ENCODE measurements at regions not wholly inside any gene's neighbourhood (a gene's known extent, or its start where the extent isn't known, plus 50 kb on each side); places are given as distances from the start of the nearest gene placed in this dataset.

DNA sequence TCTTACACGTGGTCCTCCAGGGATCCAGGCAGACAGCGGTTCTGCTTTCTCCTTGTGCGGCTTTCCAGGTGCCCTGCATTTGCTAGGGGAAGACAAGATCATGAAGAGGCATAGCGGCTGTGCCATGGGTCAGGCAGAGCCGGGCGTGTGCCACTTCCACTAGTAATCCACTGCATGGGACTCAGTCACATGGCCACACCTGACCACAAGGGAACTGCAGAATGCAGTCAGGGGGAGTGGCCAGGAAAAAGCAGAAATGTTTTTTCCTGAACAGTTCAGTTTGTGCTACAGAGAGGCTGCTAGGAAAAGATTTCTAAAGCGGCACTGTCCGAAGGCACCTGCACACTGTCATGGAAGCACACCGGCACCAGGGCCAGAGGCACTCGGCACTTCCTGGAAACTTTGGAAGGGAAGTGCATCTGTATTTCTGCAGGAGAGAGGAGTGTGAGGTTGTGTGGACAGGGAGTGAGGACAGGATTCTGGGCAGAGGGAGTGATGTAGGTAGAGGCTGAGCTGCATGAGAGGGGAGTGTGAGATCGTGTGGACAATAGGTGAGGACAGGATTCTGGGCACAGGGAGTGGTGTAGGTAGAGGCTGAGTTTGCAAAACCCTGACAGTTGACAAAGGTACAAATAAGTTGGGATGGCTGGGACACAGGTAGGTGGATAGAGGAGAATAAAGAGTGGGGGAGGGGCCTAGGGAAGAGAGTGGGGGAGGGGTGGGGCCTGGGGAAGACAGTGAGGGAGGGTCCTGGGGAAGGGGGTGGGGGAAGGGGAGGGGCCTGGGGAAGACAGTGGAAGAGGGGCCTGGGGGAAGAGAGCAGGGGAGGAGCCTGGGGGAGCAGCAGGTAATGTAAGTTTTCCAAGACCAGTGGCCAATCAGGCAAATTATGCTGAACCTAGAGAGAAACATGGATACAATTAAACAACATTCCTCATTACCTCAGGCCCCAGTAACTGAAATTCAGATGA, 1436.3 kb downstream of the TBC1D22A start:
- no peak for DNase-seq

DNA sequence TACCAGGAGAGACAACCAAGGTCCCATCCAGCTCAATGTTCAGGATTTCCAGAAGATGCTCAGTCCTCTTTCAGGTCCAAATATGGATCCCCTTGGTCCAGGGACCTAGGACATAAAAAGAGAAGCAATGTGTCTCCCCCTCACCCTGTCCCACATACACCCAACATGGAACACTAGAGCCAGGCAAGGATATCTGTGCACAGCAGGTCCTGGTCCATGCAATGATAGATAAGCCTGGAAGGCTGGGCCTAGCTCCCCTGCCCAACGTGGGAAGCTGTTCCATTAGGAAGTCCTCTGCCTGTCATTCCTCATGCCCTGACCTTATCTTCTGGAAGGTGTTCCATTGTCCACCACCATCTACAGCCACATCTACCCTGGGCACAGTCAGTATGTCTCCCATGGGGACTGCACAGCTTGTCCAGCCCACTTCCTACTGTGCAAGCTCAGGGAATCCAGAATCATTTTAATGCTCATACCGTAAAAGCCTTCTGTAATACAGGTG, 1434.8 kb downstream of the TBC1D22A start:
- no peak for DNase-seq

DNA sequence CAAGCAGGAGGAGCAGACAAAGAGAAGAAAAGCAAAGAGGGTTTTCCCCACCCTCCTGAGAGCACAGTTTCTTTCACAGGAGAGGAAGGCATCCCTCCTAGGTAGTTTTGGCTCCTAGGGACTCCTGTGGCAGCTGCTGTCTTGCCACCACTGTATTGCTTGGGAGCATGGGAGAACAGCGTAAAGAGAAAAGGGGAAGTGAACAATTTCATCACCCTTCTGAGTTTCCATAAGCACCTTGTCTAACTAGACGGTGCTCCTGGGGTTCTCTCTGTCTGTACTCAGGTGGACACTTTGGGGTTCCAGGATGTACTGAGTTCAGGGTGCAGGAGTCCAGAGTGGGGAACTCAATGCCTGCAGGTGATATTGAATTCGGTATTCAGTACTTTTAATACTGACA, 1430.5 kb downstream of the TBC1D22A start:
- no peak for DNase-seq

DNA sequence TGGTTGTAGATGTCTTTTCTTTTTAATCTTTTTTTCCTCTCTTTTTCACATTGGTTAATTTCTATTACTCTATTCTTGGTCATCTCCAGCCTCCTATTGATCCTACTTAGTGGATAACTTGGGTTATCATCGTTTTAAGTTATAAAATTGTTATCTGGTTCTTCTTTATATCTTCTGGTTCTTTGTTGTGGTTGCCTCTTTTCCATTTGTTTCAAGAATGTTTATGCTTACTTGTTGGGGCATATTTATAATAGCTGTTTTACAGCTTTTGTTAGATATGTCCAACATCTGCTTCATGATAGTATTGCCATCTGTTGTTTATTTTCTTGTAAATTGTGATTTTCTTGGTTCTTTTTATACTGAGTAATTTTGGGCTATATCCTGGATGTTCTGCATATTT, 1429.6 kb downstream of the TBC1D22A start:
- no peak for DNase-seq

DNA sequence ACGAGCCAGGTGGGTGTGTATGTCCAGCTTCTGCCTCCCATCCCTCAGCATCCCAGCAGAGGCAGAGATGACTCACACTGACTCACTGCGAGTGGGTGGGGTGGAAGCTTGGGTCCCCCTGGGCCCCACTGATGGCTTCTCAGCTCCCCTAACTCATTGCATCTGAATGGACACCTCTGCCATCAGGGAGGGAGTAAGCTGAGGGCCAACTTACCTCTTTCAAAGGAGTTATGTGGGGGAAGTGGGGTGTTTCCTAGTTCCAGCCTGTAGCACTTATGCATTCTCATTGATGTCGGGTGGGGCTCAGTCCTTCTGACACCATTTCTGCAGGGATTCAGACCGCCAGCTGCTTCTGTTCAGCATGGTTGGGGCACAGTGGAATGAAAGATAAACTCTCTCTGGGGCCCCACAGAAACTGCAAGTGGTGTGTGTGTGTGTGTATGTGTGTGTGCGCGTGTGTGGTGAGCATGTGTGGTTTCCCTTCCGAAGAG, 1425.8 kb downstream of the TBC1D22A start:
- no peak for DNase-seq

DNA sequence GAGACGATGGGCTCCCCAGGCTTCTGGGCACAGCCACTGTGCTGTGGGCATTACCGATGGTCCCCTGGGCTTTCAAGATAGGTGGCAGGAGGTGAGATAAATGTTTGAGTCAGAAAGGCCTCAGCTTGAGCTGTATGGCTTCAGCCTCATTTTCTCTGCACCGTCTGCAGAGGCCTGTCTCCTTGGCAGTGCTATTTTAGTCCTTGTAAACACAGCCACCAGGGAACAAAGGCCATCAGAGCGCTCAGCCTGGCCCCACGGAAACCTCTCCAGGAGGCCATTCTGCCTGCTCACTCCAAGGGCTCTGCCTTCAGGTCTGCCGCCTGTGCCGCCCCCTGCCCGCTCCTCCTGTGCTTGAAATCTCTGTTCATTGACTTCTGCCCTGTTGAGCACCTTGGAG, 1424.9 kb downstream of the TBC1D22A start:
- no peak for DNase-seq

DNA sequence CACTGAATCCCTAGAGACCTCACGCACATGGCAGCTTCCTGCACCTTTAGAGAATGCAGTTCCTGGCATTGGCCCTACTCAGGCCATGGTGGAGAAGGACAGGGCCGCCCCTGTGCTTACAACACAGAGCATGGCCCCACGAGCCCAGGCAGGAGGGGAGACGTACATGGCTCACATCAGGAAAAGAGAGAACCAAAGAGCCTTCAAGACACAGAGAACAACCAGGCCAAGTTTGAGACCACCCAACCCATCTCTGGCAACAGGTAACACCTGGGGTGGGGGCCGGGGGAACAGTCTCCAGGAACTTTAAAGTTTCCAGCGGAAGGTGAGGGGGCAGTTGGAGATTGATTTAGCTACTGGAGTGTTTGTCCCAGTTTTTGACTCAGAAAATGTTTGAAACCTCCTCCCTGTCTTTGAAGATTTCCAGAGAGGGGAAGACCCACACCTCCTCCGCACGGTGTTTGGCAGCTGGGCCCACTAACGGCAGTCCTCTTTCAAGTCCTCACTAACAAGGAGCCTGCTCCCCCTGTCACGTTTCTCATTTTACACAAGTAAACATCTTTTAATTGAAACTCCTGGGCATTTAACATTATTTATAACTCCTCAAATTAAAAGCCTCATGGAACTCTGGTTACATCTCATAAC, 1423.8 kb downstream of the TBC1D22A start:
- DNase-seq = no peak

DNA sequence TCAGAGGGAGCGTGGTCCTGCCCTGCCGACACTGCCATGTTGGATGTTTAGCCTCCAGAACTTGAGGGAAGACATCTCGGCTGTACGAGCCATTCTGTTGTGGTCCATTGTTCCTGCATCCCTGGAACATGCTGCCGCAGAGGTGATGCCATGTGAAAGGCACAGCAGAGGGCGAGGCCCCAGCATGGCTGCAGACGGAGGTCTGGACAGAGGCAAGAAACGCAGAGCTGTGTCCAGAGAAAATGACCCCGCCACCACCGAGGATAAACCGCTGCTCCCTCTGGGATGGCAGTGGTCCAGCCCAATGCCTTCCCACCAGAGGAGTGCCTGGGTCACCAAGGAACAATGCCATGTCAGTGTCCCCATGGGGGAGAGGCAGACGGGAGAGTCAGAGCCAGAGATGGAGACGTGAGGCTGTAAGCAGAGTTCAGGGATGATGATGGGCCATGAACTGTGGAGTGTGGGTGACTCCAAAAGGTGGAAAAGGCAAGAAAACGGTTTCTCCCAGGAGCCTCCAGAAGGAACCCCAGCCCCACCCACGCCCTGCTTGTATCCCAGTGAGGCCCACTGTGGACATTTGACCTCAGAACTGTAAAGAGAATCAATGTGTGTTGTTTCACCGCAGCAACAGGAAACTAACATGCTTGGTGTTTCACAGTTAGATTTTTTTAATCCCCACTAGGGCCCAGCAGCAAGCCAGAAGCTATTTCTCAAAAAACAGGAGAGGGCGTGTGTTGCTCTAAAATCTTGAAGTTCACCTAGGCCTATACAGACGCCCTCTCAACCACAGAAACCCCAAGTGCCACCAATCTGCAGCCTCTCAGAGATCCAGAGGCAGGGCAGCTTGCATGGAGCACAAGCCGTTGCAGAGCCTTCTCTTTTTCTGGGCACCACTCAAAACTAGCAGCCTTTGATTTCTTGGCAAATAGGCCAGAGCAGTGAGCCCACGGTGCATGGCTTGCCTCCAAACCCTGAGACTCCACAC, 1422.9 kb downstream of the TBC1D22A start:
- no peak for DNase-seq

DNA sequence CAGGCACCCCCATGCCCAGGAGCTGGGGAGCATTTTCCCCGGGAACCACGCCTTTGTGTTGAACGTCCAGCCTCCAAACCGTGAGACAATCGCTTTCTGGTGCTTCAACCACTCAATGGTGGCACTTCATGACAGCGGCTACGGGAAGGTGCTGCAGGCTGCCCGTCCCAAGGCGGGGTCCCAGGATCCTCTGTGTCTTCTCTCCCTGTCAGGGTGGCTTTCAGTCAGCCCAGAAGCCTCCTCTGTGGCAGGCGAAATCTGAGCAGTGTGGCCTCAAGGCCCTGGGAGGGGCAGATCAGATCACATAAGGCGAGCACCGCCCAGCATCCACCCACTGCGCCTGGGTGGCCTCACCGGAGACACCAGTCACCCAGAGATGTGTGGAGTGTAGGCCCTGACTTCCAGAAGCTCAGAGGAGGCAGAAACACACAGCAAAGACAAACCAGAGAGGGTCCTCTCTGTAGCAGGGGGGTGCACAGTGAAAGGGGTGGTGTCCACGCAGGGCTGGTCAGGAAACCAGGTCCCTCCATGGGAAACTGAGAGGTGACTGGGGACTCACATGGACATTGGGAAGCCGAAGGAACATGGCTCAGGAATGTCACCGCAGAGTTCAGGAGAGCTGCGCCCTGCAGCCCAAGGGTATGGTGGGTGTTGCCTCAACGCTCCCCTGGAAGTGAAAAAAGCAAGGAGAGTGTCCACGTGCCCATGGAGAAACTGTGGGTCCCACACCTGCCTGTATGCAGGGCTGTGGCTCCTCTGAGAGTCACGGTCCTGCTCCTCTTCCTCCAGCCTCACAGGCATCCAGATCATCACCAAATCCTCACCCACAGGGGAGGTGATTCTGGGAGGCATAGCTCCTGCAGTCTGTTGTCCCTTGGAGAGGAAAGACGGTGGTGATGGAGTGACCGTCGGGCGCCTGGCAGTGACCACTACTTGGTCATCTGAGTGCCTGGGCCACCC, 1420.7 kb downstream of the TBC1D22A start:
- no peak for DNase-seq

DNA sequence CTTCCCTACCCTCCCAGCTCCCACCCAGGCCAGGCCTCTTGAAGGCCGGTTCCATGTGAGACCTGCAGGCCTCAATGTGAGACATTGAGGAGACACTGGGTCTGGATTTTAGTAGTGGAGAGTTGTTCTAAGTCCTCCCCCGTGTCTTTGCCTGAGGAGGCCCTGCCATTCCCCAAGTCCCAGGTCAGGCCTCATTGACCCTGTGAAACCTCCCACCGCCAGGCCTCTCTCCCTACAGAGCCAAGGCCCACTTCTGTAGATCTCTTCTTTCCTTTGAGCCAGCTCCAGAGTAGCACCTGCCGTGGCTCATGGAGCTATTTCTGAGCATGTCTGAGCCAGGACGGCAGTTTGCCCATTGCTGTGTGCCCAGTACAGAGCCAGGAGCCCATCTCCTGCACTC, 1419.6 kb downstream of the TBC1D22A start:
- no peak for DNase-seq

DNA sequence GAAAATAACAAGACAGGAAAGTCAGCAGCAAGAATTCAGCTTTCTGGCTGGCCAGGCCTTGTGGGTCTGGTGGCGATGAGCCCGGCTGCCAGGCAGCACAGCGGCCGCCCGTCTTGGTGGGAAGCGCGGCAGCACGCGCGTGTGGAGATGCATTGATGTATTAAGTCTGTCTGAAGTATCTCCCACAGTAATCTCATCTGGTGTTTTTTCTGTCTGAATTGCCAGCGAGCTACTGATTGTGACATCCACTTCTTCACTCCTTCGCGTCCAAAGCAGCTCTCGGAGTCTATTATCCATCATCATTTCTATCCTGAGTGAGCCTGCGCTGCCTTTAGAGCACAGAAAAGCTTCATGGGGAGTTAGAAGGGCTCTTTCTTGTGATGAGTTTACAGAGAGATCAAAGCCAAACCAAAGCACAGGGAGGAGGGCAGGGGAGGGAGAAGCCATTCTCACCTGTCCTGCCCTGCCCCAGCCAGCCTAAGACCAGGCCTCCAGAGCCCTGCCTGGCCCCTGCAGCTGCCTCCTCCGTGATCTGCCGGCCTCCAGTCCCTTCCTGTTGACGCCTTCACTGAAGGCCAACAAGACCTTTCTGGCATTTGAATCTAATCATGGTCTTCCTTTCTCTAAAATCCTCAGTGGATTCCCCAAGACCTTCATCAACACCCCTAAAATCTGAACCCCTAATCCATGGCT, 1419.0 kb downstream of the TBC1D22A start:
- DNase-seq = no peak

DNA sequence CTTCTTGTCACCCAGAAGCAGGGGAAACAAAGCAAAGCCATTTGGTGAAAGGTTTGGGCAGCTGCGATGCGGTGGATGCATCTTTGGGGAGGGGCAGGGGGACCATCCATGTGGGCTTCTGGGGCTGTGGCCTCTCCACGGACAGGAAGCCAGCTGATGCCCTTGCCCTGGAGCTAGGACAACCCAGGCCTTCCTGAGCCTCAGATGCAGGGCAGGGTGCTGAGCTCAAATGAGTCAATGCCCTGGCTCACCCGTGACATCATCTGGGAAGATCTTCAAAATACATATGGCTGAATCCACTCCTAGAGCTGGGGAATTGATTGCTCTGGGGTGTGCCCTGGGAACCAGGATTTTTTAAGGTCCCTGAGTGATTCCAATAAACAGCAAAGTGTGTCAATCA, 1418.2 kb downstream of the TBC1D22A start:
- no peak for DNase-seq

DNA sequence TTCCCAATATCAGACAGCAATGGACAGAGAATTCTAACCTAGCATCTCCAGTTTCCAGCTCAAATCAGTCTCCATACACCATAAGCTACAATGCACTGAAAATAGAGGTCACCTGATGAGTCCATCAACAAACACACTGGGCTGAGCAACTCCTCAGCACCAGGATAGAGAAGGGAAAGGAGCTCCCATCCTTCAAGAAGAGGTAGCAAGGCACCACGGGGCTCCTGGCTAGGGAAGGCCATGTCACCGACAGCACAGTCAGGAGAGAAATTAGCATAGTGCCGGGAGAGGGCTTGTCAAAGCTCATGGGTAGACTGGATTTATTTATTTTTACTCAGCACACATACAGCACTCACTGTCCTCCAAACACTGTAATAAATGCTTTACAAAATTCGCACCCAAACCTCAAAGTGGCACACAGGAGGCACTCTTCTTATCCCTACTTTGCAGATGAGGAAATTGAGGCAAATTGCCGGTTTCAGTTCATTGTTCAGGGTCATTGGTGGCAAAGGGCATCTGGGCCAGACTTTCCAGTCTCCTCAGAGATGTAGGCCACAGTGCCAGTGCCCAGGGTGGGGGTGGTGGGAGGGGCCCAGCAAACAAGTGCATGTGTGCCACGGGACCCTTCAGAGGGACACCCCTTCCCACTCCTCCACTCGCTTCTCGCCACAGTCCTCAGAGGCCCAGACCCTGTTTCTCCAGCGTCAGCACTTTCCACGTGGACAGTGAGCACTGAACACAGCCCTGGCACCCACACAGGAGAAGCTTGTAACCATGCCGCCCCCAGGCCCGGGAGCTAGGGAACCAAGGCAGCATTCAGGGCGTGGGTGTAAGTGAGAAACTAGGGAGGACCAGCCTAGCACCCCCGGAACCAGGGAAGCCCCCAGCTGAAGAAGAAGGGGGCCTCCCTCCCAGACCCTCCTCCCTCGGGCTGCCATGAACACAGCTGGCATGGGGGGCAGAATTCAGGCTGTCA, 1417.4 kb downstream of the TBC1D22A start:
- no peak for DNase-seq

DNA sequence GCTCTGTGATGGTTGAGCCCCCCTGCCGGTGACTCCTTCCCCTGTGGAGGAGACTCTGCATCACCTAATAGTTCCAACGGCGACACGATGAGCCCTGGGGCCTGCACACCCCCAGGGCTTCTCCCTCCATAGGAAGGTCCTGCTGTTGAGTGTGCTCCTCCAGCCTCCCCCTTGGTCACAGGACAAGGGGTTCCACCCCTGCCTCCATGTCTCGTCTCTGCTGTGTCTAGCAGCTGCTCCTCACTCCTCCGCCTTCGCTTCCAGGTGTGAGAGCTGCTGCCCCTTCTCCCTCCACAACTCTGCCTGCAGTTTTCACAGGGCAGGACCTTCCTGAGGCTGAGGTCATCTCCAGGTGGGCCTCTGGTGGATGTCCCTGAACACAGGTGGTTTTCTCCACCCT, 1416.1 kb downstream of the TBC1D22A start:
- no peak for DNase-seq

DNA sequence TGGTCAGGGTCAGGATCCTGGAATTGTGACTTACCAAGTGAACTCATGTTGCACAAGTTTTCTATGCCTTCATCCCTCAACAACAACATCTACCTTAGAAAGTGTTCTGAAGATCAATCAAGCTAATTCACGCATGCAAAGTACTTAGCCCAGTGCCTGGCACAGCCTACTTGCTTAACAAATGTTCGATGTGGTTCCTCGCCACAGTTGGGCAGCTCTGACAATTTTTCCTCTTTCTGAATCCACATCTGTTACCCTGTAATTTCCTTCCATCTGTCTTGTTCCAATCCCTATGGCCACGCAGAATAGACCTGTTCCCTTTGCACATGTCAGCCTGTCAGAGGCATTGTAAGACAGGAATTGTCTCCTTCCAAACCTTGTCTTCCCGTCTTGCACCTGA, 1415.2 kb downstream of the TBC1D22A start:
- no peak for DNase-seq

DNA sequence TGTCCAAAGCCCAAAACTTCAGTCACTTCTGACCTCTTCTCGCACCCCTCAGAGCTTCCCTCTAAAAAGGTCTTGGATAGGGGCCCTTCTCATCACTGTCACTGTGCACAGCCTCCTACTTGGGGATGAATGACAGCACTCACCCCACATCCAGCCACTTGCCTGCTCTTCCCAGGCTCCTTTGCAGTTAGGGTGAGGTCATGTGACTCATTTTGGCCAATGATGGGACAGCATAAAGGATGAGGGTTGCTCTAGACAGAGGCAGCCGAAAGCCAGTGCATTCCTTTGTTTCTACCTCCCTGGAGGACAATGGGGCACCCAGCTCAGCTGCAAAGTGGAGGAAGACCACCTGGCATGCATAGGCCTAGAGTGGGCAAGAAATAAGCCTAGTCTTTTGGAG, 1413.3 kb downstream of the TBC1D22A start:
- DNase-seq = no peak

DNA sequence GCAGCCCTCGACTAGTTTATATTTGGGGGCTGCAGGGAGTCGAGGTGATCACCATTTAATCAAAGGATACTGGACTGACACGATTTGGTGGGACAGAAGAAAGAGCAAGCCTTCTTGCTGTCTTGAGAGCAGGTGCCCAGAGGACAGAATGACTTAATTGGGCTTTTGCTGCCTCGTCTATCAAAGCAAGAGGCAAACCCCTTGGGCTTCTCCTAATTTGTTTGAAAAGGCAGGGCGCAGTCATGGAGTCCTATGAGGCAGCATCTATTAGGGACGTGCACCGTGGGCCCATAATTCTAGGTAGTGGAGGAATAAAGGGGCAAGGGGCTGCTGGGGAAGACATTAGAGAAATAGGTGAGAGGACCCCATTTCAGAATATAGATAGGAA, 1411.3 kb downstream of the TBC1D22A start:
- no peak for DNase-seq

DNA sequence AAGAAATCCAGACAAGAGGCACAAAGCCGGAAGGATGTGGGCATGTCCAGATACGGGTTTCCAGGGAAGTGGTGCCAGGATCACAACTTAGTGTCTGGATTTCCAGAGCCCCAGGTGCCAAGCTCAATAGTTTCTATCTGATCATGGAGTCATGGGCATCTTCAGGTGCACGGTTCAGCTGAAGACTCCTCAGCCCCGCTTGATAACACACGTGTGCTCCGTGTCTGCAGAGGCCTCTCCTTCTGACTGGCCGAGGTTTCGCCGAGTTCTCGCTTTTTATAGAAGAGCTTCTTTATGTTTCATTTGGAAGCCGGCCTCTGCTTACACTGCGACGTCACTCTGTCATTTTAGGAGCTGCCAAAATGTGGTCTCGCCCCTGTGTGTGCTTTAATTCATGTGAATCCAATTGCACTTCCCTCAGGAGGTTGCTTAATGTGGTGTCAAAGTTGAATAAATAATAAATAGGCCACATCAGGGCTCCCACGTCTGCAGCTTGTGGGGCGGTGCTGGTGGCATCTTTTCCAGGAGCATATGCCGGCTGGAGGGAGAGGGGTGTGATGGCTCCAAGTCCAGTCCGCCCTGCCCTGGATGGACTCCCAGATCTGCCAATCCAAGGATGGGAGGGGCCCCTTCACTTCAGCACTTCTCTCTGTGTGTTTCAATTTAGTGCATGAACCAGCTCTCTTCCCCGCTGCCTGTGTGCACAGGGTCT, 1410.8 kb downstream of the TBC1D22A start:
- no peak for DNase-seq

DNA sequence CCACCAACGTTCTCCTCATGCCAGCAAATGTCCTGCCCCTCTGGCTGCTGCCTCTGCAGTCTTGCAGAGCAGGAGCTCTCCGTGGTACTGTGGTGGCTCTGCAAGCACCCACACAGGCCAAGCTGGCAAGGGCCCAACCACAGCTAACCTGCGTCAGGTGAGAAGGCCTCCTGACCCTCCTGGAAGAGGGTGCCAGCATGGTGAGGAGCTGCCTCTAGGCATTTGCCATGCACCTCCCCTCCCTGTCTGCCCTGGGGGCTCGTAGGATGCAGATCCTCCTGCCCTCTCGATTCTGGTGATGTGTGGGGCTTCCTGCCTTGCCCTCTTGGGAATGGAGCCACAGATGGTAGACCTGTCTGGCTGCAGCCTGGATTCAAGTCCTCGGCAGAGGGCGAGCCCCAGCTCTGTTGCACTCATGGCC, 1408.8 kb downstream of the TBC1D22A start:
- DNase-seq = no peak

Measured in activated effector memory CD4-positive, alpha-beta T cell treated with Interleukin-2 at 50 U/mL for 16 hours (primary cell).